NCI-H345 treated with DMSO at 0.1 percent for 48 hours (cell line): ENCODE measurements at regions not wholly inside any gene's neighbourhood (a gene's known extent, or its start where the extent isn't known, plus 50 kb on each side); places are given as distances from the start of the nearest gene placed in this dataset.
A peak's percentile ranks its signal among the peaks of the same experiment; 100 is the strongest.
"Not testable (repeated sequence)": the region's sequence is repeated elsewhere in the genome, so short reads cannot be mapped to it uniquely, and the experiment has no call there.

ENCODE experiments used
- DNase-seq: peaks from one replicate; lab custom pipeline; 2025; ENCODE audit not compliant: unreplicated experiment; lab: John Stamatoyannopoulos, UW

GRCh38 chr7:13631207-13632049, 358.0 kb downstream of the ETV1 start:
- DNase-seq: not testable (repeated sequence)

DNA sequence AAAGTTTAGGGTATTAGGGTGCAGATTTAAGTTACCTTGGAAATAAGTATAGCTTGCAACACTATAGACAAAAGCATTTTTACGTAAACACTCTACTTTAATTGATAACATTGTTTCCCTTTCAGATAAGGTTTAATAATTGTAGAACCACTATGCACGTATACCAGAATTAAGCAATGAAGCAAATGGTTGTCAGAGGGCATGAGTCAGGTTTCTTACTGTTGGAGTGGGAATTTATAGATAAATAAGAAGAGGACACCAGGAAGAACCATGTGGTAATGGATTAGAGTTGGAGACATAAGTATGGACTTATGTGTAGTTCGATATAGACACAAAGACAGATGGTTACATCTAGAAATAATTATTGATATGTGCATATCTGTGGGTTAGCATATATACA, 355.6 kb downstream of the ETV1 start:
- DNase-seq: no peak

GRCh38 chr7:13639396-13639795, 350.1 kb downstream of the ETV1 start:
- DNase-seq: peak; percentile 96

- DNase-seq: peak; percentile 26
These were observed 347.8 kb downstream of the ETV1 start for GRCh38 chr7:13641714-13642113.

- no peak for DNase-seq
These were observed 338.3 kb downstream of the ETV1 start for GRCh38 chr7:13651167-13651566.

GRCh38 chr7:13656330-13656729, 333.1 kb downstream of the ETV1 start:
- DNase-seq: no peak

DNA sequence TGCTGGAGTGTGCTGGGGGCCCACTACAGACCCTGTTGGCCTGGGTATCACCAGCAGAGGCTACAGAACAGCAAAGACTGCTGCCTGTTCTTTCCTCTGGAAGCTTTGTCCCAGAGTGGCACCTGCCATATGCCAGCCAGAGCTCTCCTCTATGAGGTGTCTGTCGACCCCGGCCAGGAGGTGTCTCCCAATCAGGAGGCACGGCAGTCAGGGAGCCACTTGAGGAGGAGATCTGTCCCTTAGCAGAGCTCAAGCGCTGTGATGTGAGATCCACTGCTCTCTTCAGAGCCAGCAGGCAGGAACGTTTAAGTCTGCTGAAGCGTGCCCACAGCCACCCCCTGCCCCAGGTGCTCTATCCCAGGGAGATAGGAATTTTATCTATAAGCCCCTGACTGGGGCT, 316.2 kb downstream of the ETV1 start:
- DNase-seq: no peak

DNA sequence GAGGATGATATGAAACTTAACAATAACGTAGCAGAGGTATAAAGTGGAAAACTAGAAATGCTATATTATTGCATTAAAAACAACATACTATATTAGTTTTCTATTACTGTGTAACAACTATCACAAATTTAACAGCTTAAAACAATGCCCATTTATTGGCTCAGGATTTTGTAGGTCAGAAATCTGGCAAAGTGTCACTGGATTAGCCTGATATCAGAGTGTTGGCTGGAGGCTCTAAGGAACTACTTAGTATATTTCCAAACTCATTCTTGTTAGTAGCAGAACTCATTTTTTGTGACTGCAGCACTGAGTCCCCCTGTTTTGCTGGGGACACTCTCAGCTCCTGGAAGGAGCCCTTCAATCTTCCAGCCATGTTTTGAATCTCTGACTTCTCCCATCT, 306.8 kb downstream of the ETV1 start:
- DNase-seq: no peak

GRCh38 chr7:13687500-13687899, 302.0 kb downstream of the ETV1 start:
- no peak for DNase-seq

DNA sequence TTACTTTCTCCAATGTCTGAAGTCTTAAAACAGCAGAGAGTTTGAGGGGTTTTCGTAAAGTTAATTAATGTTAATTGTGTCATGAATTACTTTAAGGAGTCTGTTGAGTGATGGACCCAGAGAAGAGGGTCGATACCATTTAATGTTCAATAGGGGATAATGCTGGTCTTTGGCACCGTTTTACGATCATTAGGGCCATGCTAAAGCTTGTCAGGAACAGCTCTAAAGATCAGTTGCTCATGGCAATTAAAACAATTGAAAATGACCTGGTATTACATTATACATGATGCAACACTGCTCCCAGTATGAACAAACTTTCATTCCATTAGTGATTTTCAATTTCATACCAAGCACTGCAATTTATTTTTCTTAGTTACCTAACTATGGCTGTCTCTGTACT, 296.9 kb downstream of the ETV1 start:
- no peak for DNase-seq

DNA sequence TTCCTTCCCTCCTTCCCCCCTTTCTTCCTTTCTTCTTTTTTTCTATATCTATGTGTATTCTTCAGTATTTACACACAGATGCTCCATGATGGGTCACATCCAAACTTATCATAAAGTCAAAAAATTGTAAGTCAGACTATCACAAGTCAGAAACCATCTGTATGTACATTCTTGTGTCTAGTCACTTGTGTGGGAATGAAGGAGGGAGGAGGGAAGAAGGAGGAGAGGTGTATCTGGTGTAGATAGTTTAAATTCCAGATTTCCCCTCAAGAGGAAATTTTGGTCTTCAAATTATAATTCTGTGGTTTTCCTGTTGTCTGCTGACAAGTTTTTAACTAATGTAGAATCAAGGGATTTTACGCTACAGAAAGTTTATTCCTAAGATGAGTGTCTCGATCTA, 287.2 kb downstream of the ETV1 start:
- DNase-seq: no peak

DNA sequence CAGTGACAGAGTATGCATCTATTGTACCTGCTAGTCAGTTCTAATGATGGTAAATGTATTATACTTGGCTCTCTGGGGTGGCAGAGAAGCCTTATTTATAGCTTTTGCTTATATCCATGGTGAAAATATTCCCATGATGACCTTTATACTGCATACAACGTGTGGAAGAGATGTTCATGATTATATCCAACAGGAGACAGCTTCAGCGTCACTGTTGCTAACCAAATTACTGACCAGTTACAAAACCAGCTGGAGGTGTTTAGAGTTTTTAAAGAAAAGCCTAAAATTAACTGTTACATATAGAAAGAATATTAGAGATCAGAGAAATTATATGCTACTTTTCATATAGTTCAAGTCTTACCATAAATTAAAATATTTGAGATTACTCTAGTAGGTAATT, 280.8 kb downstream of the ETV1 start:
- DNase-seq: no peak

GRCh38 chr7:13713092-13713491, 276.4 kb downstream of the ETV1 start:
- DNase-seq: no peak

DNA sequence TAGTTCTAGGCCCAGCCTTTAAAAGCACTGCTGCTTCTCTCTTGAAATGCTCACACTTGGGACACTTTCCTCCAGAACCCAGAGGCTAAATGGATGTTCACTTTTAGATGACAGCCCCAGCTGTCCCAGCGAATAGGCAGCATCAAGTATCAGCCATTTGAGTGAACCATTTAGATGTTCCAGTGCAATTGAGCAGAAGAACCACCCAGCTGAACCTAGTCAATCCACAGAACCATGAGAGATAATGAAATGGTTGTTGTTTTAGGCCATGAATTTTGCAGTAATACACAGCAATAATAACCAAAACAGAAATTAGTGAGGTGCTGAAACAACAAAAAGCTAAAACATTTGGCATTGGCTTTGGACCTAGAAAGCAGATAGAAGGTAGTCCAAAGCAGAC, 273.9 kb downstream of the ETV1 start:
- no peak for DNase-seq

DNA sequence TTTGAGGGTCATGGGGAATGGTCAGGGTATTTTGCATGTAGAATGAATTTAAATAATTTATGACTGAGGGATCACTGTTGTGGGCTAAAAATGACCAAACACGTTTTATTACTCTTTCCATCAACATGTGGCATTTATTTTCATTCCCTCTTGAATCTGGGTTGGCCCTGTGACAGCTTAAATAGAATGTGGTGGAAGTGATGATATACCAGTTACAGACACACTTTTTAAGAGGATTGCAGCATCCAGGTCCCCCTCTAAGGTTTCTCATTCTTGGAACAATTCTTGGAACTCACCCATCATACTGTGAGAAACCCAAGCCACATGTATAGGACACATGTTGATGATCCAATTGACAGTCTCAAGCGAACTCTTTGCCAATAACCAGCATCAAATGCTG, 272.4 kb downstream of the ETV1 start:
- DNase-seq: no peak

DNA sequence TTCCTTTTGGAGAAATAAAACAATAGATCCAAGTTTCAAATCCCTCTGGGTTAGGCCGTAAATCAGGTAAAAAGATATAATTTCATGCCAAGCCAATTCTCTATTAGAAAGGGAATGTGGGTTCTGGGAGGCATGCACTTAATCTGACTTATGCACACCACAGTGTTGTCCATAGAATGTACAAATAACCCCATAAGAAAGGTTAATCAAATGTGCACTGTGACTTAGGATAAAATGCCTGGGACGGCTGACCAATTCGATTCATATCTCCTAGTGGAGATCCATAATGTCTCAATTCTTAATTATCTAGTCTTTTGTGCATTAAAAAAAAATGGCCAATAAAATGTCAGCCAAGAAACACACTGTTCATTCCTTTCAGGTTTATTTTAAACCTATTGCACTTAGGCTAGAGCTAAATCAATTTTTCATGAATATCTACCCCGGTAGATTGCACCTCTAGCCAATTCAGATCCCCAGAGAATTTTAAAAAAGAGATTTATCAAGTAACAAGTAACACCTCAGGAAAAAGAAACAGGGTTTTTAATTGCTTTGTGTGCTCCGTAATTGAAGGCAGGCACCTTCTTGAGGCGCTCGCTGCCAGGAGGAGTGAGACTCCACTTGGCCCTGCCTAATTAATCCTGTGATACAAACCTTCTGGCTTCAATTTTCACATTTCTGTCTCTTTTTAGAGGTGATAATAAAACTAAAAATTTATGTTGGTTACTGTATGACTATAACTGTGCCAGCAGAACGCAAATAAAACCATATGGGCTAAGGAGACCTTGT, 265.1 kb downstream of the ETV1 start:
- DNase-seq: no peak

DNA sequence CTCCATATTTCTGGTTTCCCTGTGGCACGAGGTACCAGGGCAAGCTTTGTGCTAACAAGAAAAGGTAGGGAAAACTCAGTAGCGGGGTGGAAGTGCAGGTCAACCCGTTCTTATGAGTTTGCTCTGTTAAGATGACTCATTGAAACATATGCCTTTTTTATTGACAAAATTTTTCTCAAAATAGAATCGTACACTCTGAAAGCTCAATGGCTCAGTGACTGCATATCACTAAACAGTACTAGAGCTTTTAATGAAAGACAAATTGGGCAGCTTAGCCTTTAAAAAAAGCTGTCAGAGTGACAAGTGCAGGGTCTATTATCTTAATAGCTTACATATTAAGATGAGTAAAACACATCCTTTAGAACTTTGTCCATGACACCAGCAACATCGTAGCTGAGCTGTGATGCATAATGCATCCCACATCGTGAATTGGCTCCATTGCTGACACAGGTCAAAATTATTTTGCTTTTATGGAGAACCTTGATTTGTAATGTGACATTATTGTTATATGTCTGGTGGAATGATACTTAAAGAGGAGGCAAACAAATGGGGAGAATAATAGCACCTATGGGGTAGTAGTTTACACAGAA, 264.4 kb downstream of the ETV1 start:
- DNase-seq: no peak

GRCh38 chr7:13725591-13725990, 263.9 kb downstream of the ETV1 start:
- DNase-seq: no peak

DNA sequence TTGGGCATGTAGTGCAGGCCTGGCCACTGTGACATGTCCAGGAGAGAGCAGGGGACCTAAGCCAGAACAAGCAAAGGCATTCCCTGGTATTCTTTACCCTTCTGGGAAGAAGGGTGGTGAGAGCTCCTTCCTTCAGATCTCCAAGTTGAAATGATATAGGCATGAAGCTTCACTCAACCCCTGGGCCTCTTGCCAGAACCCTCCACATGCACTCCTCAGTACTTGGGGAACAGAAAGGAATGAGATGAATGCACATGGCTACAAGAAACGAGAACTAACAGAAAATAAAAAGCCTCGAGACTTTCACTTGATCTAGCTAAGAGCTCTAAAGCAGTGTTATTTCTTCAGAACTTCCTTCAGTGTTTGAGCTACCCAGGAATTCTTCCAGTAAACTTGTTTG, 262.2 kb downstream of the ETV1 start:
- DNase-seq: no peak

DNA sequence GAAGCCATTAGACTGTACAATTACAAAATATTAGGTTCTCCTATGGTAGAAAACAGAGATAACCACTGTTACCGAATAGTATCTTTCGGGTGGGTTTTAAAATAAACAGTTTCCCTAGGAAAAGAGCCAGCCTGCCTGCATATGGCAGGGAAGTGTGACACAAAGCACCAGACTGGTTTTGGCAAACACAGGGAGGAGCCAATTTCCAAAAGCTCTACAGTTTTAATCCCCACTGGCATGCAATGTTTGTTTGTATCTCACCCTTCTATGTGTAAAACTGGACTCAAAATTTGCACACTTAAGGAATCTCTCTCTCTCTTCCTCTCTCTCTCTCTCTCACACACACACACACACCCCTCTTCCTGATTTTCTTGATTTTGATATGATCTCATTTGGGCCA, 261.7 kb downstream of the ETV1 start:
- DNase-seq: no peak

DNA sequence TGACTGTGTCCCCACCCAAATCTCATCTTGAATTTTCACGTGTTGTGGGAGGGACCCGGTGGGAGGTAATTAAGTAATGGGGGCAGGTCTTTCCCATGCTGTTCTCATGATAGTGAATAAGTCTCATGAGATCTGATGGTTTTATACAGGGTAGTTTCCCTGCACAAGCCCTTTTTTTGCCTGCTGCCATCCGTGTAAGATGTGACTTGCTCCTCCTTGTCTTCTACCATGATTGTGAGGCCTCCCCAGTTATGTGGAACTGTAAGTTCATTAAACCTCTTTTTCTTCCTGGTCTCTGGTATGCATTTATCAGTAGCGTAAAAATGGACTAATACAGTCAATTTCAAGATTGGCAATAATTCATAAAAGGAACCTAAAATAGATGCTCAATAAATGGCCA, 261.0 kb downstream of the ETV1 start:
- DNase-seq: not testable (repeated sequence)

DNA sequence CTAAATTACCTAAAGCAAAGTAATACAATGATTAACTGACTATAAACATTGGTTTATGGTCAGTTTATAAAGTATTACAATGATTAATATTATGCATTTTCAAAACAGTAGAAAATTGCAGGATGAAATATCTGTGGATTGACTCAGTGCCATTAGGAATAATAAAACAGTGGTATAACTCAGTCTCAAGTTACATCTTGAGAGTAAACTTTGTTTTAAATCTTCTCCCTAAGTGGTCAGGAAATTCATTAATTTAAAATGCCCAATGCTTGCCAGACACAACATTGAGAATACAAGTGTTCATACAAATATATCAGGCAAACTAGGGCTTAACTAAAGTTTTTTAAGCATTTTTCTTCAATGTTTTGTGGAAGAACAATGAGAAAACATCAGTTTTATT, 257.8 kb downstream of the ETV1 start:
- DNase-seq: no peak
